Skeletal muscle satellite cell (primary cell): ENCODE measurements at regions not wholly inside any gene's neighbourhood (a gene's known extent, or its start where the extent isn't known, plus 50 kb on each side); places are given as distances from the start of the nearest gene placed in this dataset.
A peak's percentile ranks its signal among the peaks of the same experiment; 100 is the strongest.
"Not testable (repeated sequence)": the region's sequence is repeated elsewhere in the genome, so short reads cannot be mapped to it uniquely, and the experiment has no call there.

ENCODE experiments used
- H3K27me3 ChIP-seq: 2 replicates; pipeline ENCODE4 v1.7.0; 2013; ENCODE audit warnings: low read length; ENCODE audit not compliant: control insufficient read depth, insufficient read depth
- H3K36me3 ChIP-seq: 2 replicates; pipeline ENCODE4 v1.7.0; 2013; ENCODE audit warnings: mild to moderate bottlenecking, control low read depth, low read length; ENCODE audit not compliant: insufficient read depth
- H3K4me1 ChIP-seq: 2 replicates; pipeline ENCODE4 v1.7.0; 2013; ENCODE audit warnings: low read length; ENCODE audit not compliant: control insufficient read depth, insufficient read depth
- H3K4me2 ChIP-seq: 2 replicates; pipeline ENCODE4 v1.7.0; 2013; ENCODE audit warnings: mild to moderate bottlenecking, low read length
- H3K4me3 ChIP-seq: 2 replicates; pipeline ENCODE4 v1.7.0; 2013; ENCODE audit warnings: low read length
- H3K9ac ChIP-seq: 2 replicates; pipeline ENCODE4 v1.7.0; 2013; ENCODE audit warnings: mild to moderate bottlenecking, low read depth, low read length, moderate library complexity
- H3K9me3 ChIP-seq: replicated peaks from 2 replicates; pipeline ENCODE4 v1.7.0; 2013; ENCODE audit warnings: mild to moderate bottlenecking, control low read depth, low read length

DNA sequence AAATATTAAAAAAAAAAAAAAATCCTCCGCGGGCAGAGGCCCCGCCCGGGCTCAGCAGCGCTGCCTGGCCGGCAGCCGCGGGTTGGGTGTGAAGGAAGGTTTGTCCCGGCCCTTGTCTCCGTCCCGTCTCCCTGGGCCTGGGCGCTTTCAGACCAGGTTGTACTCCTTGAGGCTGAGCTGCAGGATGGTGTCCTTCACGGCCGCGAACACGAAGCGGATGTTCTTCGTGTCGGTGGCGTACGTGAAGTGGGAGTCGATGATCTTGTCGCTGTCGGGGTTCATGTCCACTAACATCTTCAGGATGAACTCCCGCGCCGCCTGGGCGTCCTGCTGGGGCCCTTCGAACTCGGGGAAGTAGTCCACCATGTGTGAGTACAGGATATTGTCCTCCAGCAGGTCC, 123.7 kb upstream of the KCTD7 start:
- no peak overlapping the region for H3K4me3 ChIP-seq
- H3K4me2 ChIP-seq, result no peak overlapping the region
- H3K36me3 ChIP-seq, result no peaks in the 10 kb centered on the region
- H3K27me3 ChIP-seq, result peaks cover 3% of the 10 kb centered on the region
- no peaks in the 10 kb centered on the region for H3K9me3 ChIP-seq
- peaks cover 10% of the 10 kb centered on the region for H3K4me1 ChIP-seq
- H3K9ac ChIP-seq, result no peak overlapping the region

DNA sequence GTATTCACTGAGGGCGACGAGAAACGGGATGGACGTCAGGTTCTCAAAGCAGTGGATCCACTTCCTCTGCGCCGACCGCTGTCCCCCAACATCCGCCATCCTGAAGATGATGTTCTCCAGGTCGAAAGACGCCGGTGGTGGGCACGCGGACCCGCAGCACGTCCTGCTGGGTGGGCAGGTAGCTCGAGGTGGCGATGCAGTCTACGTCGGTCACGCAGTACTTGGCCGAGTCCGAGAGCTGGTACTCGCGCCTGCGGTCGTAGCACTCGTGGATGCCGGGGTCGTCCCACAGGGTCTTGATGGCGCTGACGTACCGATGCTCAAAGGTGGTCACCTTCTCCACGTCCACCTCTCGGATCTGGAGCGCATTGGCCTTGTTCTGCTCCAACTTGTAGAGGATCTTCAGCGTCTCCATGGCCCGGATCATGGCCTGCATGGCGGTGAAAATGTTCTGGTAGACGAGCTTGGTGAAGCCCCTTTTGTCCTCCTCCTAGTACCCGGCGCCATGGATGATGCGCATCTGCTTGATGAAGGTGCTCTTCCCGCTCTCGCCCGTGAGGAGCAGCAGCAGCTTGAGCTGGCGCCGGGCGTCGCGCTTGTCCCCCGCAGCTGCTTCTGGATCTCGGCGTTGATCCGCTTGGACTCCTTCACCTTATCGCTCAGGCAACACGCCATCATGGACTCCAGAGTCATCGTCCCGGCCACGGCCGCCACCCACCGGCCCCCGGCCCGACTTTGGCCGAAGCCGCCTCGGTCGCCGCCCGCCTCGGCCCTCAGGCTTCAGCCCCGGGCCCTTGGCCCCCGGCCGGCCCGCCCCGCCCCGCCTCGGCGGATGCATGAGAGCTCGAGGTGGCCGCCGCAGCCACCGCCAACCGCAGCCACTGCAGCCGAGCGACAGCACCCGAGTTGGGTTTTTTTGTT, 122.9 kb upstream of the KCTD7 start:
- Histone ChIP-seq H3K4me3 (peak overlapping the region; percentile 64), H3K4me2 (peak overlapping the region; percentile 80), H3K27me3 (peaks cover 3% of the 10 kb centered on the region), H3K9ac (peak overlapping the region; percentile 26), H3K36me3 (no peaks in the 10 kb centered on the region), H3K4me1 (peaks cover 10% of the 10 kb centered on the region), H3K9me3 (no peaks in the 10 kb centered on the region)

DNA sequence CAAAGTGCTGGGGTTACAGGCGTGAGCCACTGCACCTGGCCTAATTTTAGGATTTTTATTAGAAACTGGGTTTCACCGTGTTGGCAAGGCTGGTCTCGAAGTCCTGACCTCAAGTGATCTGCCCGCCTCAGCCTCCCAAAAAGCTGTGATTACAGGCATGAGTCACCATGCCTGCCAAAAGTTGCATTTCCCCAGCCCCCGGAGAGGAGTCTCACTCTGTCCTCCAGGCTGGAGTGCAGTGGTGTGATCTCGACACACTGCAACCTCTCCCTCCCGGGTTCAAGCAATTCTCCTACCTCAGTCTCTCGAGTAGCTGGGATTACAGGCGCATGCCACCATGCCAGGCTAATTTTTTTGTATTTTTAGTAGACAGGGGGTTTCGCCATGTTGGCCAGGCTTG, 122.0 kb upstream of the KCTD7 start:
- H3K4me1 ChIP-seq, result peaks cover 10% of the 10 kb centered on the region
- H3K9ac ChIP-seq, H3K9me3 ChIP-seq, H3K4me2 ChIP-seq, H3K36me3 ChIP-seq, H3K27me3 ChIP-seq, H3K4me3 ChIP-seq: not testable (repeated sequence)

DNA sequence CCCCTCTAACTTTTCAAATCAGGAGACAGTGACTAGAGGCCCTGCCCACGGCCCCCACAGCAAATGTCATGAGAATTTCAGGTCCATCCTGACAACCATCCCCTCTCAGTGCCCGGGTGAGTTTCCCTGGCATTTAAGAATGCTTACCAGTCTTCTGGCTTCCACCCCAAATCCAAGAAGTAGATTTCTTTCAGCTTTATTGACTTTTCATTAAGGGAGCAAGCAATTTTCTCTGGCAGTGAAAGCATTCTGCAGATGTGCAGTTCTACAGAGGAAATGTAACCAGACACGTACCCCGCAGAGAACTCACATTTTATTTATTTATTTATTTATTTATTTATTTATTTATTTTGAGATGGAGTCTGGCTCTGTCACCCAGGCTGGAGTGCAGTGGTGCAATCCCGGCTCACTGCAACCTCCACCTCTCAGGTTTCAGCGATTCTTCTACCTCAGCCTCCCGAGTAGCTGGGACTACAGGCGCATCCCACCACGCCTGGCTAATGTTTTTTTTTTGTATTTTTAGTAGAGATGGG, 120.9 kb upstream of the KCTD7 start:
- Histone ChIP-seq H3K27me3 (peaks cover 3% of the 10 kb centered on the region), H3K9ac (no peak overlapping the region), H3K9me3 (no peaks in the 10 kb centered on the region), H3K4me3 (no peak overlapping the region), H3K4me2 (no peak overlapping the region), H3K4me1 (peaks cover 10% of the 10 kb centered on the region), H3K36me3 (no peaks in the 10 kb centered on the region)

DNA sequence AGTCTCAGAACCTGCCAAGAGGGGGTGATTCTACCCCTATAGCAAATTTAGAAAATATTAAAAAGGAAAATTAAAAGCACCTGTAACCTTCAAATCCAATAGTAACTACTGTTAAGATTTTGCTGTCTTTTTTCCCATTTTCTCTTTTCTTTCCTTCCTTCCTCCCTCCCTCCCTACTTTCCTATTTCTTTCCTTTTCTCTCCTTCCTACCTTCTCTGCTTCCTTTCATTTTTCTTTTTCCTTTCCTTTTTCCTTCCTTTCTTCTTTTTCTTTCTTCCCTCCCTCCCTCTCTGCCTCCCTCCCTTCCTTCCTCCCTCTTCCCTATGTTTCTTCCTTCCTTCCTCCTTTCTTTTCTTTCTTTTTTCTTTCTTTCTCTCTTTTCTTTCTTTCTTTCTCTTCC, 120.2 kb upstream of the KCTD7 start:
- Histone ChIP-seq H3K9me3 (no peaks in the 10 kb centered on the region), H3K4me3 (no peak overlapping the region), H3K36me3 (no peaks in the 10 kb centered on the region), H3K9ac (no peak overlapping the region), H3K4me1 (peaks cover 10% of the 10 kb centered on the region), H3K27me3 (peaks cover 3% of the 10 kb centered on the region), H3K4me2 (no peak overlapping the region)

DNA sequence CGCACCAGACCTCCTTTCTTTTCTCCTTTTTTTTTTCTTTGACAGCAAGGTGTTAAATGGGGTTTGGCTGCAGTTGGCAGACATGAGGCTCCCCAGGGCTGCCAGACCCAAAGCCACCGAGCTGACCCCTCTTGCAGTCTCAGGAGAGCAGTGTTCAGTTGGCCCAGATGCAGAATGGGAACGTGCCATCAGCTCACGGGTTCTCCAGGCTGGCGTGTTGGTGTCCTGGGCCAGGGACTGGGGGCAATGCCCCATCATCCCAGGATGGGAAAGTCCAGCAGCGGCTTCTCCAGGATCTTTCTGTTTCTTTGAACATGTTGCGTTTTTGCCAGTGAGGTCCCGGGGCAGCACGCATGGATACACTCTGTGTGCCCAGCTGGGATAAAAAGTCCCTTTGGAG, 114.6 kb upstream of the KCTD7 start:
- no peaks in the 10 kb centered on the region for H3K36me3 ChIP-seq
- H3K4me2 ChIP-seq, result no peak overlapping the region
- H3K9ac ChIP-seq, result no peak overlapping the region
- H3K27me3 ChIP-seq, result no peaks in the 10 kb centered on the region
- H3K9me3 ChIP-seq, result no peaks in the 10 kb centered on the region
- H3K4me1 ChIP-seq, result no peaks in the 10 kb centered on the region
- no peak overlapping the region for H3K4me3 ChIP-seq

DNA sequence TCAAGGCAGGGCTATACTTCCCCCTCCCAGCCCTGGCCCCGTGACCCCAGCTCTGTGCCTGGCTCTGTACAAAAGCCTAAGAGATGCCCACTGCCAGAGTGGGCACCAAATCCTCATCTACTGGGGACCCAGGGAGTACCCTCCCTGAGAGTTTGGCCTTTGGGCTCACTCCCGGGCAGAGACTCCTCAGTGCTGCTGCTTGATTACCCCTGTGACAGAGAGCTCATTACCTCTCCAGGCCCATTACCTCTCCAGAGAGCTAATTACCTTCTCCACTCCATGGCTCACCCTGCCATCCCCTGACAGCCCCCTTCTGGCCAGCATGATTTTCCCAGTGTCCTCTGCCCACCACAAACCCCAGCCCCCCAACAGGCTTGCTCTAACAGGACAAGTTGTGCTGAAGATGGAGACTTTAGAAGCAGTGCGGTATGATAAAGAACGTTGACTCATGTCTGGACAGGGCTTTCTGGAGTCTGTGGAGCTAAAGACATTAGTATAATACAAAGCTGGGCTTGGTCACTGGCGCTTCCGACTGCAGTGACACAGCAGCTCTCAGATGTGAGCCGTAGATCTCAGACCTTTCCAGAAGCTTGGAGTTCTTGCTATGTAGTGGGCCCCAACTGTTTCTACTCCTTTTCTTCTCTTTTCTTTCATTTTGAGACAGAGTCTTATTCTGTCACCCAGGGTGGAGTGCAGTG, 111.3 kb upstream of the KCTD7 start:
- H3K36me3 ChIP-seq, result no peaks in the 10 kb centered on the region
- no peak overlapping the region for H3K4me2 ChIP-seq
- no peak overlapping the region for H3K9ac ChIP-seq
- no peaks in the 10 kb centered on the region for H3K4me1 ChIP-seq
- H3K4me3 ChIP-seq, result no peak overlapping the region
- no peaks in the 10 kb centered on the region for H3K9me3 ChIP-seq
- no peaks in the 10 kb centered on the region for H3K27me3 ChIP-seq

DNA sequence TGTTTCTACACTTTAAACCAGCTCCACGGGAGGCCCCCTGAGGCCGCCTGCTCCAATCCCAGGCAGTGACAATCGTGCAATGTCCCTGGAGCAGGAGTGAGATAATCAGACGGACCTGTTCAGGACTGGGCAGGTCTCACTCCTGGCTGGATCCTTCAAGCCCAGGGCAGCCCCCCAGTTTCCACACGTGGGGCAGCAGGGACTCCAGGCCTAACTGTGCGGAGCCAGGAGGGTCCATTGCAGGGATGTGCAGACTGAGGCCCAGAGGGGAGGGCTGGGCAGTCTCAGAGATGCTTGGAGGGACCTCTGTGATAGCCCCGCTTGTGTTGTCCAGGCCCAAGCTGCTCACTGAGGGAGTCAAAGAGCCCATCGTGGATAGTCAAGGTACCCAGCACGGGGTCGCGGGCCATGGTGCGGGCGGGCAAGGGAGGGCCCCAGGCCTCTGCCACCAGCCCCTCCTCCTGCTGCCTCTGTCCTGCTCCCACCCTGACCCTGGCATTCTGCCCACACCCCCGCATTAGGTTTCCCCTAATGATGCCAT, 110.5 kb upstream of the KCTD7 start:
- H3K9me3 ChIP-seq, result no peaks in the 10 kb centered on the region
- no peaks in the 10 kb centered on the region for H3K4me1 ChIP-seq
- no peaks in the 10 kb centered on the region for H3K36me3 ChIP-seq
- no peak overlapping the region for H3K4me3 ChIP-seq
- H3K27me3 ChIP-seq, result no peaks in the 10 kb centered on the region
- no peak overlapping the region for H3K9ac ChIP-seq
- no peak overlapping the region for H3K4me2 ChIP-seq

DNA sequence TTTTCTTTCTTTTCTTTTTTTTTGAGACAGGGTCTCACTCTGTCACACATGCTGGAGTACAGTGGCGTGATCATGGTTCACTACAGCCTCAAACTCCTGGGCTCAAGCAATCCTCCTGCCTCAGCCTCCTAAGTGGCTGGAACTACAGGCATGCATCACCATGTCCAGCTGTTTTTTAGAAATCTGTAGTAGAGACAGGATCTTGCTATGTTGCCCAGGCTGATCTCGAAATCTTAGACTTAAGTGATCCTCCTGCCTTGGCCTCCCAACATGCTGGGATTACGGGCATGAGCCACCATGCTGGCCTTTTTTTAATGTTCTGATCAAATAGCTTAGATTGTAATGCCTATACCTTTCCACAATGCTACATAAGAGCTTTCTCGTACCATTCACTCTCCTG, 107.0 kb upstream of the KCTD7 start:
- H3K9ac ChIP-seq, result no peak overlapping the region
- H3K4me3 ChIP-seq, result no peak overlapping the region
- H3K27me3 ChIP-seq, result no peaks in the 10 kb centered on the region
- no peaks in the 10 kb centered on the region for H3K36me3 ChIP-seq
- no peaks in the 10 kb centered on the region for H3K9me3 ChIP-seq
- no peaks in the 10 kb centered on the region for H3K4me1 ChIP-seq
- H3K4me2 ChIP-seq, result no peak overlapping the region

DNA sequence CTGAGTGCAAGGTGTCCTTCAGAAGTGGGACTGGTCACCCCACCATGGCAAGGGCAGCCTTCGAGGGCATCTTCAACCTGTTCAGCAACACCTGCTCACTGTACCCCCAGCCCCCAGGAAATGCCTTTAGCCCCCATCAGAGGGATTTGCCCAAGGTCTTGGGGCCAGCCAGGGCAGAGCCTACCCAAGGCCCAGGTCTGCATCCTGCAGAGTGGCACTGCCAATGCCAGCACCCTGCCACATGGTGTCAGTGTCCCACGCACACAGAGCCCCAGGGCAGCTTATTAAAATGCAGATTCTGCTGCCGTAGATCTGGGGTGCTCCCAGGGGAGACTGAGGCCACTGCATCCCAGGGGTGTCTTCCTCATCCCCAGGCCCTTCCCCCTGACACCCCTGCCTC, 106.2 kb upstream of the KCTD7 start:
- Histone ChIP-seq H3K9me3 (no peaks in the 10 kb centered on the region), H3K36me3 (no peaks in the 10 kb centered on the region), H3K9ac (no peak overlapping the region), H3K4me1 (no peaks in the 10 kb centered on the region), H3K4me3 (no peak overlapping the region), H3K27me3 (no peaks in the 10 kb centered on the region), H3K4me2 (no peak overlapping the region)

DNA sequence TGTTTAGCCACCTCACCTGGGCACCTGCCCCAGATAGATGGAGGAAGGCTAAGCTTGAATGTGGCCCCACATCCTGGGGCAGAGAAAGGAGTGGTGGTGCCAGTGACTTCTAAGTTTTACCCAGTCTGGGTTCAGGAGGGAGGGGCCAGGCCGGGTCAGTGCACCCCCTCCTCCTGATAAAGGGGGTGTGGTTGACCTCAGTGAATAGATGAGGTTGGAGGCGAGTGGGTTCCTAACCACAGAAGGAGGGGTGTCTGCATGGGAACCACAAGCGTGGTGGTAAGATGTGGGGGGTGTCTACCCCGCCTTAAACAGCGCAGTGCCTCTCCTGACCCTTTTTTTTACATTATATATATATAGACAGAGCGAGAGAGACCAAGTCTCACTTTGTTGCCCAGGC, 105.3 kb upstream of the KCTD7 start:
- Histone ChIP-seq H3K36me3 (no peaks in the 10 kb centered on the region), H3K4me2 (no peak overlapping the region), H3K9me3 (no peaks in the 10 kb centered on the region), H3K4me1 (no peaks in the 10 kb centered on the region), H3K9ac (no peak overlapping the region), H3K4me3 (no peak overlapping the region), H3K27me3 (no peaks in the 10 kb centered on the region)
